ENCODE measurements at regions not wholly inside any gene's neighbourhood (a gene's known extent, or its start where the extent isn't known, plus 50 kb on each side); places are given as distances from the start of the nearest gene placed in this dataset.

- DNase-seq (ENCODE audit: low read depth, low spot score), result no peak
Measured at GRCh38 chr17:77001487-77001886, 133.3 kb downstream of the MGAT5B start.

GRCh38 chr17:77002103-77003045 lies 134.2 kb downstream of the MGAT5B start:
- no peak for DNase-seq (ENCODE audit: low read depth, low spot score)

- no peak for DNase-seq (ENCODE audit: low read depth, low spot score)
Measured at GRCh38 chr17:77003699-77004098, 135.5 kb downstream of the MGAT5B start.

GRCh38 chr17:77006971-77007649 lies 133.7 kb upstream of the SEC14L1 start:
- DNase-seq (ENCODE audit: low read depth, low spot score), result no peak

GRCh38 chr17:77009877-77010276 lies 130.9 kb upstream of the SEC14L1 start:
- DNase-seq (ENCODE audit: low read depth, low spot score), result no peak

GRCh38 chr17:77010667-77011066 lies 130.1 kb upstream of the SEC14L1 start:
- DNase-seq (ENCODE audit: low read depth, low spot score), result no peak

- peak; percentile 13 for DNase-seq (ENCODE audit: low read depth, low spot score)
Measured at GRCh38 chr17:77011173-77012011, 129.4 kb upstream of the SEC14L1 start.

- DNase-seq (ENCODE audit: low read depth, low spot score), result no peak
Measured at GRCh38 chr17:77018504-77018903, 122.3 kb upstream of the SEC14L1 start.

GRCh38 chr17:77019893-77020379 lies 120.8 kb upstream of the SEC14L1 start:
- no peak for DNase-seq (ENCODE audit: low read depth, low spot score)

GRCh38 chr17:77020973-77021372 lies 119.8 kb upstream of the SEC14L1 start:
- no peak for DNase-seq (ENCODE audit: low read depth, low spot score)

GRCh38 chr17:77022766-77023165 lies 118.0 kb upstream of the SEC14L1 start:
- DNase-seq (ENCODE audit: low read depth, low spot score), result no peak

GRCh38 chr17:77025781-77026180 lies 115.0 kb upstream of the SEC14L1 start:
- DNase-seq (ENCODE audit: low read depth, low spot score), result no peak

GRCh38 chr17:77027271-77027889 lies 113.4 kb upstream of the SEC14L1 start:
- no peak for DNase-seq (ENCODE audit: low read depth, low spot score)

GRCh38 chr17:77028900-77029299 lies 111.9 kb upstream of the SEC14L1 start:
- no peak for DNase-seq (ENCODE audit: low read depth, low spot score)

GRCh38 chr17:77032929-77033328 lies 107.8 kb upstream of the SEC14L1 start:
- no peak for DNase-seq (ENCODE audit: low read depth, low spot score)

GRCh38 chr17:77033892-77034404 lies 106.8 kb upstream of the SEC14L1 start:
- DNase-seq (ENCODE audit: low read depth, low spot score), result no peak

- no peak for DNase-seq (ENCODE audit: low read depth, low spot score)
Measured at GRCh38 chr17:77034677-77035424, 105.9 kb upstream of the SEC14L1 start.

- DNase-seq (ENCODE audit: low read depth, low spot score), result no peak
Measured at GRCh38 chr17:77035526-77035925, 105.2 kb upstream of the SEC14L1 start.

GRCh38 chr17:77036136-77036840 lies 104.5 kb upstream of the SEC14L1 start:
- DNase-seq (ENCODE audit: low read depth, low spot score), result no peak
